Dermis blood vessel endothelial cell (primary cell): ENCODE measurements at regions not wholly inside any gene's neighbourhood (a gene's known extent, or its start where the extent isn't known, plus 50 kb on each side); places are given as distances from the start of the nearest gene placed in this dataset.

Source experiments
- DNase-seq: peaks from one replicate; pipeline ENCODE4 v3.0.0; 2010

DNA sequence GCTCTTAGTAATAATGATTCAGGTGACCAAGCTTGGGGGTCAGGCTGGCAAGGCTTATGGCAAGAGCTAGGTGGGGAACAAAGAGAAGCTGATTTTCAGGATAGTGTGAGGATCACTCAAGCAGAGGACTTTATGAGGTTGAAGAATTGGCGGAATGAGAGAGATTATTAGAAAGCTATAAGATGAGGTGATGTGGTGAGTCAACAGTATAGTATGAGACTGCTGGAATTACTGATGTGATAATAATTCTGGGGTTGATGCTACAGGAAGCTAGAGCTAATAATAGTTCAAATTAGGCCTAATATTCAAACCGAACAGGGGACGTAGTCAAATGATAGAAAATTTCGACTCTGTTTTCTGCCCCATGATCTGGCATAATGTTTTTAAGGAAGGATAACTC lies 2115.3 kb upstream of the PIK3C3 start:
- peak; percentile 44 for DNase-seq

- DNase-seq = no peak
These were observed 2116.2 kb upstream of the PIK3C3 start for GRCh38 chr18:39838831-39839230.

GRCh38 chr18:39835303-39836030 lies 2119.6 kb upstream of the PIK3C3 start:
- no peak for DNase-seq

DNA sequence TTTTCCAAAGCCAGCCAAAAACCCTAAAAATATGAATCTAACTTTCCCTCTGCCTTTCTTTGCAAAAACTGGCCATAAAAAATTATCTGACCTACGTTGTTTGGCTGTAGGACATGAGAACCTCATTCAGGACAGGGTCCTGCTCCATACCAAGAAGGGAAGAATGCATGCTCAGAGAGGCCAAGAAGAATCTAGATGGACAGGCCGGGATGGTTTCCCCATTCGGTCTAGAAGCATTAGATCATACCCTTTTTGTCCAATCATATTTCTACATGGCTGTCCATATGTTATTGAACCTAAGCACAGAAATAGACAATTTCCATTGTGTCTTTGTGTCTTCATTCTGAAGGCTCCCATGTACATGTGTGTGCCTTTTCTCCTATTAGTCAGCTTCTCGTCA lies 2120.4 kb upstream of the PIK3C3 start:
- no peak for DNase-seq

DNA sequence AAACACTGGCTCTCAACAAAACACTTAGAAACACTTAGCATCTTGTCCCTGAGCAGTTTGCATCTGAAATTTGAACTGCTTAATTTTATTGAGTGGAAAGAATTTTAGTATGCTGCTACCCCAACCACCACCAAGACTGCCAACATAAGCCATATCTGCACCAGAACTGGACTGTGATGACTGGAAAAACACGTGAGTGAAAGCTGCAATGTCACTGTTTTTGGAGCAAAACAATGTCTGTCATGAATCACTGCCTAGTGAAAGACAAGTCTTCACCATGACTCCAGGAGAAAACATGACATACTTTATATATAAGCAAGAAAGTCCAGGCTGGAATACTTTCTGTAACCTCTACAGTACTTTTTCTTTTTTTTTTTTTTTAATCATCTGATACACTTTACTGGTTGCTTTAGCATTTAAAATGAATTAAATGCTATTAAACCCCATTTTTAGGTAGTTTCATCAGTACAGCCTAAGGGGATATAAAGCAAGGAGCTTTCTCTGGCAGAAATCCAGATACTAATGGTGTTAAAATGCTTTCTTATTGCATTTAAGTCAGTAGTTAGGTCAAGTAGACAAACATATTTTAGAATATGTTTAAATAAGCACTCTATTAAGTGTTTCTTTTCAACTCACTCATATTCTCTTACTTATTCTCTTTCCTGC lies 2129.4 kb upstream of the PIK3C3 start:
- DNase-seq = peak; percentile 51

GRCh38 chr18:39806525-39806924 lies 2148.5 kb upstream of the PIK3C3 start:
- peak; percentile 31 for DNase-seq

- no peak for DNase-seq
These were observed 2149.8 kb upstream of the PIK3C3 start for GRCh38 chr18:39805218-39805617.

- DNase-seq = no peak
These were observed 2152.3 kb upstream of the PIK3C3 start for GRCh38 chr18:39802648-39803229.

GRCh38 chr18:39801848-39802247 lies 2153.2 kb upstream of the PIK3C3 start:
- no peak for DNase-seq

GRCh38 chr18:39801010-39801409 lies 2154.0 kb upstream of the PIK3C3 start:
- DNase-seq = peak; percentile 2

- peak; percentile 39 for DNase-seq
These were observed 2156.0 kb upstream of the PIK3C3 start for GRCh38 chr18:39799006-39799405.

- DNase-seq = peak; percentile 17
These were observed 2158.6 kb upstream of the PIK3C3 start for GRCh38 chr18:39796393-39796792.

- no peak for DNase-seq
These were observed 2159.7 kb upstream of the PIK3C3 start for GRCh38 chr18:39795350-39795749.

- no peak for DNase-seq
These were observed 2161.4 kb upstream of the PIK3C3 start for GRCh38 chr18:39793609-39794008.

DNA sequence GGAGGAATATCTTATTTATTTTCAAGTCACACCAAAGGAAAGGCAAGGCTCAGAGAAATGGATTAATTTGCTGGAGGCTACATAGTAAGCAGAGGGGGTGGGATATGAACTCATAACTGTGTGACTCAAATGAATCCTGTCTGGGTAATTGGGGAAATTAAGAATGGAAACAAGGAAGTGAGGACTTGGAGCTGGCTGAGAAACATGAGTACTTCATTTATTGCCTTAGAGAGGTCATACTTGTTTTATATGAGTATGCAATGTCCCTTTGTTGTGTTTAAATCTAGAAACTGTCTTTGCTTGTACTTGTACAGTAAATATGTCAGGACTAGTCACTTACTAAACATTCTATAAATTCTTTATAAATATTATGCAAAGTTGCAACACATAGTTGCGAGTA lies 2166.7 kb upstream of the PIK3C3 start:
- no peak for DNase-seq

- DNase-seq = no peak
These were observed 2168.6 kb upstream of the PIK3C3 start for GRCh38 chr18:39786477-39786876.

- DNase-seq = no peak
These were observed 2170.5 kb upstream of the PIK3C3 start for GRCh38 chr18:39784541-39784940.

GRCh38 chr18:39781565-39781964 lies 2173.5 kb upstream of the PIK3C3 start:
- DNase-seq = no peak

DNA sequence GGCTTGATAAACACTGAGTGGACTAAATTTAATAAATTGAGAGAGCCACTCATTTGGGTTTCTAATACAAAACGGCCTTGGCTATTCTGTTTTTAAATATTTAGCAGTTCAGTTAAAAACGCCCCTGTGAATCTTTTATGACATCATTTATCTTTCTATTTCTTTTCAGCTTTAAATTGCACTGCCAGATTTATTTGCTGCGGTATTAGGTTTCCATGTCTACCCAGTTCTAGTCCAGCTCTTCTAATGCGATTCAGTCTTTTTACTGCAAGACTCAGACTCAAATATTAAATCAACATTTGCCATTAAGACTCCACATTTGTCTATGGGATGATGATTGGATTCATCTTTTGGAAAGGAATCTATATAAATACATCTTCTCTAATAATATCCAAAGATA lies 2174.3 kb upstream of the PIK3C3 start:
- no peak for DNase-seq

- DNase-seq = no peak
These were observed 2175.1 kb upstream of the PIK3C3 start for GRCh38 chr18:39779926-39780325.

DNA sequence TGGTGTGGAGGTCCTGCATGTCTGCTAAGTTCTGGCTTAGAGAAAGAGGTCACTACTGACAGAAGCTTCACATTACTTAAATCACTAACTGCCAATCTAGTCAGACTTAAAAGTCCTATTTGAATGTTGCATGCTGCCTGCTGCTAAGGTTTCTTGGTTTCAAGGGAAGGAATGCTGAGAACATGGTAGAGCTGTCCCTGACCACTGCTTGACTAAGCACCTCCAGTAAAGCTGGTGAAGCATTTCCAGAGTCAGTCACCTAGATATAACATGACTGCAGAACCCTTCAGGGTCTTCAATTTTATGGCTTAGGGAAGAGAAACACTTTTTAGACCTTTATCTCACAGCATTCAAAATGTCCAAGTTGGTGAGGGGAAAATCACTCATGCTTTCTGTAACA lies 2178.3 kb upstream of the PIK3C3 start:
- DNase-seq = no peak

DNA sequence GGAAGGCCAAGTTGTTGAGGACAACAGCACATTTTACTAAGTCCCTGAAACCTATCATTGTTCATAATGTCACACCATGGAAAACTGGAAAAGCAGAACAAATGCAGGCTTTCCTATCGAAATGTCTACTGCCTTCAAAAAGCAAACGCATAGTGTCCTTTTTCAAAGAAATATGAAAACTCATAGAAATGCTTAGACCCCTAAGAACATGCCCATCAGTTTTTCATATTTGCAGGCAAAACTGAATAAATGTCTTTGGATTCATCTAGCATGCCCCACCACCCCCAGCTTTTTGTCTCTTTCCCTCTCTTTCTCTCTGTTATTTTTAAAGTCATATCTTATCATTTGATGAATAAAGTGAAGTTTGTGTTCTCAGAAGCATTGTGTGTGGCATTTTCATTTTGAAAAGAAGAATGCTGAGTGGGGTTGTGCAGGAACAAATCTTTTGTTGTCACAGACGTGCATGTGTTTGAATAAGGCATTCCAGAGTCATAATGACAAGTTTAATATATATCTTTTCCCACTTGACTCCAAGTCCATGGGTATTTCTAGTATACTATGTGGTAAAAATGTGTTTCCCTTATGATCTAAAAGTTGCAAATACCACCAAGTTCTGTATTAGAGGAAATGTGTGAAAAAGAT lies 2180.0 kb upstream of the PIK3C3 start:
- no peak for DNase-seq

DNA sequence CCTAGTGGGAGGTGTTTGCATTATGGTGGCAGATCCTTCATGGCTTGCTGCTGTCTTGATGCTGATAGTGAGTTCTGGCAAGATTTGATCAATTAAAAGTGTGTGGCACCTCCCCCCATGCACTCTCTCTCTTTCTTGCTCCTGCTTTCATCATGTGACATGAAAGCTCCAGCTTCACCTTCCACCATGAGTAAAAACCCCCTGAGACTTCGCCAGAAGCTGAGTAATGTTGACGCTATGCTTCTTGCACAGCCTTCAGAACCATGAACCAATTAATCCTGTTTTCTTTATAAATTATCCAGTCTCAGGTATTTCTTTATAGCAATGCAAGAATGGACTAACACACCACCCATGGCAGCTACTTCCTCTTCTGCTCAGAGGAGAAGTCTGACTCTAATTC lies 2181.4 kb upstream of the PIK3C3 start:
- no peak for DNase-seq
